Right atrium auricular region (tissue), 2 donors: ENCODE measurements at regions not wholly inside any gene's neighbourhood (a gene's known extent, or its start where the extent isn't known, plus 50 kb on each side); places are given as distances from the start of the nearest gene placed in this dataset.

Experiments
- DNase-seq: peaks from one replicate; pipeline ENCODE4 v3.0.0-alpha.2; 2019; ENCODE audit warnings: low spot score
- H3K27ac ChIP-seq, 2 donors: fragments of 200-600 bp; sonication (generic); 1 replicate in 1 of 2; 2 replicates in 1 of 2; pipeline ENCODE4 v1.5.1; 2016 to 2019
- H3K27me3 ChIP-seq, 2 donors: fragments of 200-600 bp; sonication (generic); one replicate each; pipeline versions ENCODE4 v1.5.1 to v1.6.0; 2017 to 2019
- H3K36me3 ChIP-seq: fragments of 200-600 bp; sonication (generic); one replicate; pipeline ENCODE4 v1.5.1; 2016
- H3K4me1 ChIP-seq, 2 donors: fragments of 200-600 bp; sonication (generic); one replicate each; pipeline versions ENCODE4 v1.5.1 to v1.6.0; 2017 to 2019
- H3K4me3 ChIP-seq, 2 donors: fragments of 200-600 bp; sonication (generic); 1 replicate in 1 of 2; 2 replicates in 1 of 2; pipeline ENCODE4 v1.5.1; 2017 to 2019; ENCODE audit warnings: mild to moderate bottlenecking in 1 of 2, moderate library complexity in 1 of 2
- H3K9me3 ChIP-seq, 2 donors: fragments of 200-600 bp; sonication (generic); one replicate each; pipeline ENCODE4 v1.5.1; 2019
- TF ChIP-seq, protein P1 (sequence below), 2 donors: fragments of 200-600 bp; sonication (generic); IDR thresholded peaks; one replicate each; pipeline ENCODE4 v1.5.1; 2019; ENCODE audit warnings: antibody characterized with exemption in 2 of 2

DNA sequence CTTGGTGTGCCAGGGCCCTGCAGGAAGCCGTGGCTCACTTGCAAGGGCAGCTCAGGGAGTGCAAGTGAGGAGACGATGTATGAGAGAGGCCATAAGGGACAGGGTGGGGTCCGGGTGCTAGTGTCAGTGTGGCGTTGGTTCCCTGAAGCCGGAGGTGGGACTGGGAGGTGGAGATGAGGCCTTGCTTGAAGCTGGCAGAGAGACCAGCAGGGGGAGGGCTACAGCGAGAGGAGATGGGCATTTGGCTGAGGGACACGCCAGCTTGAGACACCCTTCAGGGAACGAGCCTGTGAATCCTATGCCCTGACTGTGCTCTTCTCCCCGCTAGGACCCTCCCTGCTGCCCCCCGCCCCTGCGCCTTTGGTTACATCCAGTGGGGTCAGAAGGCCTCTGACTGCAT, 529.1 kb downstream of the TCERG1L start:
- H3K4me1 ChIP-seq = no peaks in the 10 kb centered on the region
- no peak overlapping the region for H3K27ac ChIP-seq
- H3K27me3 ChIP-seq = no peaks in the 10 kb centered on the region
- no peaks in the 10 kb centered on the region for H3K36me3 ChIP-seq
- no peak overlapping the region for H3K4me3 ChIP-seq
- no peak for DNase-seq
- TF ChIP-seq, protein P1, sequence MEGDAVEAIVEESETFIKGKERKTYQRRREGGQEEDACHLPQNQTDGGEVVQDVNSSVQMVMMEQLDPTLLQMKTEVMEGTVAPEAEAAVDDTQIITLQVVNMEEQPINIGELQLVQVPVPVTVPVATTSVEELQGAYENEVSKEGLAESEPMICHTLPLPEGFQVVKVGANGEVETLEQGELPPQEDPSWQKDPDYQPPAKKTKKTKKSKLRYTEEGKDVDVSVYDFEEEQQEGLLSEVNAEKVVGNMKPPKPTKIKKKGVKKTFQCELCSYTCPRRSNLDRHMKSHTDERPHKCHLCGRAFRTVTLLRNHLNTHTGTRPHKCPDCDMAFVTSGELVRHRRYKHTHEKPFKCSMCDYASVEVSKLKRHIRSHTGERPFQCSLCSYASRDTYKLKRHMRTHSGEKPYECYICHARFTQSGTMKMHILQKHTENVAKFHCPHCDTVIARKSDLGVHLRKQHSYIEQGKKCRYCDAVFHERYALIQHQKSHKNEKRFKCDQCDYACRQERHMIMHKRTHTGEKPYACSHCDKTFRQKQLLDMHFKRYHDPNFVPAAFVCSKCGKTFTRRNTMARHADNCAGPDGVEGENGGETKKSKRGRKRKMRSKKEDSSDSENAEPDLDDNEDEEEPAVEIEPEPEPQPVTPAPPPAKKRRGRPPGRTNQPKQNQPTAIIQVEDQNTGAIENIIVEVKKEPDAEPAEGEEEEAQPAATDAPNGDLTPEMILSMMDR (IDR thresholded peaks at IDR 0.05) = no peak
- H3K9me3 ChIP-seq = no peaks in the 10 kb centered on the region

DNA sequence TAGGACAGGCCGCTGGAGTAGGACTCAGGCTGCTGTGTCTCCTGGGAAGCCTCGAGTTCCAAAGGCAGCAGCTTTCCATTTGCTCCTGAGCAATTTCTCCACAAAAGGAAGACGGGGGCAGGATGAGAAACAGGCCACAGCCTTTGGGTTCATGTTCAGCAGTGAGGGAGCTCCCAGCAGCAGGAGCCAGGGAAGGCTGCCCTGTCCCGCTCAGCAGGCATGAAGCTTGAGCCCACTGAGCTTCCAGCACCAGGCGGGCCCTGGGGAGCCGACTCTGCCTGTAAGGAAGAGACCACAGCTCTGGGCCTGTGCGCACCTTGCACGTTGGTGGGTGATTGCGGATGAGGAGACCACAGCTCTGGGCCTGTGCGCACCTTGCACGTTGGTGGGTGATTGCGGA, 527.2 kb downstream of the TCERG1L start:
- H3K4me1 ChIP-seq = no peaks in the 10 kb centered on the region
- H3K36me3 ChIP-seq = no peaks in the 10 kb centered on the region
- DNase-seq = no peak
- H3K27ac ChIP-seq = no peak overlapping the region
- no peaks in the 10 kb centered on the region for H3K9me3 ChIP-seq
- no peak overlapping the region for H3K4me3 ChIP-seq
- TF ChIP-seq, protein P1 (IDR thresholded peaks at IDR 0.05) = no peak
- H3K27me3 ChIP-seq = no peaks in the 10 kb centered on the region

- H3K27ac ChIP-seq = no peak overlapping the region
- H3K4me3 ChIP-seq = no peak overlapping the region
- H3K27me3 ChIP-seq = no peaks in the 10 kb centered on the region
- H3K9me3 ChIP-seq = no peaks in the 10 kb centered on the region
- H3K36me3 ChIP-seq = no peaks in the 10 kb centered on the region
- TF ChIP-seq, protein P1 (IDR thresholded peaks at IDR 0.05) = no peak
- H3K4me1 ChIP-seq = no peaks in the 10 kb centered on the region
- no peak for DNase-seq
Measured at GRCh38 chr10:130786365-130786966, 525.1 kb downstream of the TCERG1L start.

DNA sequence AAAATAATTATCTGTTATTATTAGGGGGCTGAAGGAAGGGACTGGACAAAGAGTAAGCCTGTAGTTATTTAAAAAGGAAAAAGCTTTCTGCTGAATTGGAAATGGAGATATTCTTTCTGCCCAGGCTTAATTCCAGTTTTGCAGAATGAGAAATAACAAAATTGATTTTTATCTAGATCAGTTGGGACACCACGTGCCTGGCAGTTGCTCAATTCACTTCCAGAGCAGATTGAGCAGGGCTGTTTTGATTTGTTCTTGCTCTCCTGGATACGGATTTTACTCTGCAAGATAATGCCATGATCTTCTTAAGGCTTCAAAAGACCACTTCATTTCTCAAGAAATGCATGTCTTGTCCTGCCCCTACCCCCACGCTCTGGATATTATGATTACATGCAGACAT, 524.3 kb downstream of the TCERG1L start:
- TF ChIP-seq, protein P1 (IDR thresholded peaks at IDR 0.05) = no peak
- Histone ChIP-seq H3K4me1 (no peaks in the 10 kb centered on the region), H3K27ac (no peak overlapping the region), H3K36me3 (no peaks in the 10 kb centered on the region), H3K27me3 (no peaks in the 10 kb centered on the region), H3K4me3 (no peak overlapping the region), H3K9me3 (no peaks in the 10 kb centered on the region)
- no peak for DNase-seq

DNA sequence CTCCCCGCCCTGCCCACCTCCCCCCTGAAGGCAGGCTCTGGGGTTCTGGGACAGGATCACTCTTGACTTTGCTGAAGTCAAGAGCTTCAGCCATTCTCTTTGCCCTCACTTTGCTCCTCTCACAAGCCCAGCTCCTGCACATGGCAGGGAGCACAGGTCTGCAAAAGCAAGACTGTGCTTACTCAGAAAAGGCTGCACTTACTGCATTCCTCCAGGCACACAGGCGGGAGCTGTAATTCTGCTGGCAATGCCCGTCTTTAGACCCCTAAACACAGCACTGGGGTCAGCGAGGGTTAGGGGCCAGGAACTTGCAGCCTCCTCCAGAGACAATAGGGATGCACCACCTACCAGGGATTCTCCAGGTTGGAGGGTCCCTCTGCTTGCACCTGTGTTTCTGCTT, 523.7 kb downstream of the TCERG1L start:
- no peak overlapping the region for H3K4me3 ChIP-seq
- no peaks in the 10 kb centered on the region for H3K36me3 ChIP-seq
- H3K4me1 ChIP-seq = no peaks in the 10 kb centered on the region
- no peak overlapping the region for H3K27ac ChIP-seq
- no peaks in the 10 kb centered on the region for H3K9me3 ChIP-seq
- TF ChIP-seq, protein P1 (IDR thresholded peaks at IDR 0.05) = no peak
- H3K27me3 ChIP-seq = no peaks in the 10 kb centered on the region
- DNase-seq = no peak

- Histone ChIP-seq H3K4me3 (no peak overlapping the region), H3K9me3 (no peaks in the 10 kb centered on the region), H3K27ac (no peak overlapping the region), H3K27me3 (no peaks in the 10 kb centered on the region), H3K4me1 (no peaks in the 10 kb centered on the region), H3K36me3 (no peaks in the 10 kb centered on the region)
- no peak for DNase-seq
- TF ChIP-seq, protein P1 (IDR thresholded peaks at IDR 0.05) = no peak
Measured at GRCh38 chr10:130790339-130790738, 521.2 kb downstream of the TCERG1L start.
